Ishikawa (cell line): ENCODE measurements at regions not wholly inside any gene's neighbourhood (a gene's known extent, or its start where the extent isn't known, plus 50 kb on each side); places are given as distances from the start of the nearest gene placed in this dataset.

Source experiments
- CEBPB ChIP-seq: IDR thresholded peaks from 2 replicates; pipeline ENCODE4 v1.6.1; 2012
- CREB1 ChIP-seq: IDR thresholded peaks from 2 replicates; pipeline ENCODE4 v1.6.1; 2012; ENCODE audit warnings: low read depth
- EGR1 ChIP-seq: IDR thresholded peaks from 2 replicates; pipeline ENCODE4 v1.6.1; 2012
- EP300 ChIP-seq: IDR thresholded peaks from 2 replicates; pipeline ENCODE4 v1.6.1; 2012; ENCODE audit warnings: borderline replicate concordance
- NFIC ChIP-seq: IDR thresholded peaks from 2 replicates; pipeline ENCODE4 v1.6.1; 2012
- RAD21 ChIP-seq: IDR thresholded peaks from 2 replicates; pipeline ENCODE4 v1.6.1; 2012; ENCODE audit warnings: low read depth
- TAF1 ChIP-seq: IDR thresholded peaks from 2 replicates; pipeline ENCODE4 v1.6.1; 2012; ENCODE audit warnings: low read depth, mild to moderate bottlenecking
- TCF12 ChIP-seq: IDR thresholded peaks from 2 replicates; pipeline ENCODE4 v1.6.1; 2012; ENCODE audit warnings: low read depth
- TEAD4 ChIP-seq: IDR thresholded peaks from 2 replicates; pipeline ENCODE4 v1.6.1; 2012
- ZBTB7A ChIP-seq: IDR thresholded peaks from 2 replicates; pipeline ENCODE4 v1.6.1; 2012; ENCODE audit warnings: low read depth
- TF ChIP-seq, protein P1 (sequence below): IDR thresholded peaks from 2 replicates; pipeline ENCODE4 v1.6.1; 2012; ENCODE audit warnings: low read depth, mild to moderate bottlenecking
- TF ChIP-seq, protein P2 (sequence below): IDR thresholded peaks from 2 replicates; pipeline ENCODE4 v1.6.1; 2012
- TF ChIP-seq, protein P3 (sequence below): IDR thresholded peaks from 2 replicates; pipeline ENCODE4 v1.6.1; 2012

DNA sequence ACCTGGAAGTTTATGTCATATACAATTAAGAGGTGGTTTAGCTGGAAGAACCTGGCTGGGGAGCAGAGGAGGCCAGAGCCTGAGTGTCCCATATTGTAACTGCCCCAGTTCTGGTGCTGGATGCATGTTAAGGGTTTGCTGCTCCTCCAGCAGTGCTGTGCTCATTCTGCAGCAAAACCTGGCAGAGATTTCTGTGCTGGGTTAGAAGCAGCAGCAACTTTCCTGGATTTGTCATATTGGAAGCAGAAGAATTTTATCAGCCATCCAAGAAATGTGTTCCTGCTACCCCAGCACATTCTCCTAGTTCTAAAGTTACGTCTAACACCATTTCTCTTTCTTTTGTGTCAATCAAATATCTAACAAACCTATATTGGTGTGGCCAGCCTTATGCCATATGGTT, 284.1 kb downstream of the TDRD15 start:
- TF ChIP-seq, protein P1, sequence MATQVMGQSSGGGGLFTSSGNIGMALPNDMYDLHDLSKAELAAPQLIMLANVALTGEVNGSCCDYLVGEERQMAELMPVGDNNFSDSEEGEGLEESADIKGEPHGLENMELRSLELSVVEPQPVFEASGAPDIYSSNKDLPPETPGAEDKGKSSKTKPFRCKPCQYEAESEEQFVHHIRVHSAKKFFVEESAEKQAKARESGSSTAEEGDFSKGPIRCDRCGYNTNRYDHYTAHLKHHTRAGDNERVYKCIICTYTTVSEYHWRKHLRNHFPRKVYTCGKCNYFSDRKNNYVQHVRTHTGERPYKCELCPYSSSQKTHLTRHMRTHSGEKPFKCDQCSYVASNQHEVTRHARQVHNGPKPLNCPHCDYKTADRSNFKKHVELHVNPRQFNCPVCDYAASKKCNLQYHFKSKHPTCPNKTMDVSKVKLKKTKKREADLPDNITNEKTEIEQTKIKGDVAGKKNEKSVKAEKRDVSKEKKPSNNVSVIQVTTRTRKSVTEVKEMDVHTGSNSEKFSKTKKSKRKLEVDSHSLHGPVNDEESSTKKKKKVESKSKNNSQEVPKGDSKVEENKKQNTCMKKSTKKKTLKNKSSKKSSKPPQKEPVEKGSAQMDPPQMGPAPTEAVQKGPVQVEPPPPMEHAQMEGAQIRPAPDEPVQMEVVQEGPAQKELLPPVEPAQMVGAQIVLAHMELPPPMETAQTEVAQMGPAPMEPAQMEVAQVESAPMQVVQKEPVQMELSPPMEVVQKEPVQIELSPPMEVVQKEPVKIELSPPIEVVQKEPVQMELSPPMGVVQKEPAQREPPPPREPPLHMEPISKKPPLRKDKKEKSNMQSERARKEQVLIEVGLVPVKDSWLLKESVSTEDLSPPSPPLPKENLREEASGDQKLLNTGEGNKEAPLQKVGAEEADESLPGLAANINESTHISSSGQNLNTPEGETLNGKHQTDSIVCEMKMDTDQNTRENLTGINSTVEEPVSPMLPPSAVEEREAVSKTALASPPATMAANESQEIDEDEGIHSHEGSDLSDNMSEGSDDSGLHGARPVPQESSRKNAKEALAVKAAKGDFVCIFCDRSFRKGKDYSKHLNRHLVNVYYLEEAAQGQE, result no peak
- TF ChIP-seq CREB1, result no peak
- TF ChIP-seq RAD21, result no peak
- TF ChIP-seq TAF1, result no peak
- TF ChIP-seq TCF12, result no peak
- no peak for TF ChIP-seq EP300
- TF ChIP-seq, protein P2, sequence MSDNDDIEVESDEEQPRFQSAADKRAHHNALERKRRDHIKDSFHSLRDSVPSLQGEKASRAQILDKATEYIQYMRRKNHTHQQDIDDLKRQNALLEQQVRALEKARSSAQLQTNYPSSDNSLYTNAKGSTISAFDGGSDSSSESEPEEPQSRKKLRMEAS, result no peak
- no peak for TF ChIP-seq CEBPB
- TF ChIP-seq, protein P3, sequence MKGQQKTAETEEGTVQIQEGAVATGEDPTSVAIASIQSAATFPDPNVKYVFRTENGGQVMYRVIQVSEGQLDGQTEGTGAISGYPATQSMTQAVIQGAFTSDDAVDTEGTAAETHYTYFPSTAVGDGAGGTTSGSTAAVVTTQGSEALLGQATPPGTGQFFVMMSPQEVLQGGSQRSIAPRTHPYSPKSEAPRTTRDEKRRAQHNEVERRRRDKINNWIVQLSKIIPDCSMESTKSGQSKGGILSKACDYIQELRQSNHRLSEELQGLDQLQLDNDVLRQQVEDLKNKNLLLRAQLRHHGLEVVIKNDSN, result no peak
- TF ChIP-seq TEAD4, result no peak
- no peak for TF ChIP-seq ZBTB7A
- no peak for TF ChIP-seq NFIC
- no peak for TF ChIP-seq EGR1
